HepG2 (cell line): ENCODE measurements at regions not wholly inside any gene's neighbourhood (a gene's known extent, or its start where the extent isn't known, plus 50 kb on each side); places are given as distances from the start of the nearest gene placed in this dataset.

Experiments
- ATAC-seq: fragments of 200-7000 bp; cut with Tn5 transposase; 3 replicates; pipeline ENCODE4 v1.9.1; 2020; ENCODE audit warnings: mild to moderate bottlenecking, moderate library complexity
- BruUV-seq: library from RNA; stranded (reverse); fragments of 400-500 nt; replicated peaks from 2 replicates; lab custom pipeline; 2021; lab: Mats Ljungman, UMichigan
- CTCF ChIA-PET: fragments of 300-600 bp; formaldehyde crosslinking; extraction: SDS; loops from one replicate; lab custom pipeline; 2021; ENCODE audit warnings: low total read pairs, inconsistent platforms, low intra/inter-chr PET ratio; lab: Yijun Ruan, JAX
- POLR2A ChIA-PET: fragments of 350-600 bp; sonication (Branson Sonifier 250); formaldehyde crosslinking; loops from one replicate; lab custom pipeline; 2020; ENCODE audit warnings: antibody characterized with exemption, inconsistent platforms; lab: Yijun Ruan, JAX
- DNase-seq: peaks from one replicate; pipeline ENCODE4 v3.0.0-alpha.2; 2015; ENCODE audit warnings: low spot score
- FAIRE-seq: peaks from 3 replicates; lab custom pipeline; 2011; peaks lifted over from hg19 to GRCh38; lab: Jason Lieb, UNC
- H2AFZ ChIP-seq: one replicate; pipeline ENCODE4 v1.6.1; 2011; ENCODE audit warnings: low read length, inconsistent platforms
- H3K27ac ChIP-seq: fragments of 300-600 bp; 3 replicates; pipeline ENCODE4 v1.8.0; 2011; ENCODE audit warnings: mixed run types, mild to moderate bottlenecking, mixed read lengths, low read length, inconsistent platforms; ENCODE audit not compliant: insufficient read depth; ENCODE audit errors: extremely low read length
- H3K27me3 ChIP-seq, 2 experiments: fragments of 200-600 bp in 1 of 2; 2 replicates in 1 of 2; 3 replicates in 1 of 2; pipeline versions ENCODE4 v1.6.0 to v1.8.0; 2011; ENCODE audit warnings: low read length in 2 of 2, mild to moderate bottlenecking in 2 of 2, moderate library complexity in 2 of 2, inconsistent platforms in 1 of 2; ENCODE audit not compliant: insufficient read depth in 2 of 2, control insufficient read depth in 1 of 2
- H3K36me3 ChIP-seq, 2 experiments: fragments of 200-600 bp in 1 of 2; replicated peaks in 1 of 2; 2 replicates in 1 of 2; 3 replicates in 1 of 2; pipeline versions ENCODE4 v1.5.1 to v1.8.0; 2011; ENCODE audit warnings: low read length in 2 of 2, inconsistent platforms in 1 of 2; ENCODE audit not compliant: insufficient read depth in 2 of 2, control insufficient read depth in 1 of 2
- H3K4me1 ChIP-seq: 2 replicates; pipeline ENCODE4 v1.5.1; 2012; ENCODE audit warnings: low read length, inconsistent platforms; ENCODE audit not compliant: insufficient read depth
- H3K4me2 ChIP-seq: 2 replicates; pipeline ENCODE4 v1.6.0; 2011; ENCODE audit warnings: low read depth, low read length, inconsistent platforms
- H3K4me3 ChIP-seq, 3 experiments: fragments of 200-600 bp in 1 of 3; sonication (generic), shearing (Covaris generic) in 1 of 3; replicated peaks in 1 of 3; 2 replicates each; pipeline ENCODE4 v1.5.1; 2011 to 2016; ENCODE audit warnings: low read length in 3 of 3, inconsistent platforms in 2 of 3, low read depth in 2 of 3, mild to moderate bottlenecking in 2 of 3, control low read depth in 1 of 3, mixed read lengths in 1 of 3; ENCODE audit not compliant: insufficient read depth in 1 of 3
- H3K79me2 ChIP-seq: one replicate; pipeline ENCODE4 v1.6.1; 2011; ENCODE audit warnings: low read length, inconsistent platforms; ENCODE audit not compliant: insufficient read depth
- H3K9ac ChIP-seq: 2 replicates; pipeline ENCODE4 v1.6.0; 2011; ENCODE audit warnings: mild to moderate bottlenecking, low read depth, low read length, inconsistent platforms; ENCODE audit not compliant: insufficient read depth
- H3K9me3 ChIP-seq: 2 replicates; pipeline ENCODE4 v1.5.1; 2012; ENCODE audit warnings: mild to moderate bottlenecking, low read length
- H4K20me1 ChIP-seq: 2 replicates; pipeline ENCODE4 v1.6.0; 2011; ENCODE audit warnings: inconsistent platforms, mild to moderate bottlenecking, low read length, moderate library complexity; ENCODE audit not compliant: insufficient read depth
- ARNT ChIP-seq: fragments of 450-650 bp; IDR thresholded peaks from 2 replicates; pipeline ENCODE4 v1.6.1; 2017
- NKX3-1 ChIP-seq: sonication (generic); formaldehyde crosslinking; IDR thresholded peaks from 2 replicates; pipeline ENCODE4 v1.5.0; 2020; ENCODE audit warnings: missing genetic modification reagents
- ZFP36 ChIP-seq: fragments of 150-350 bp; IDR thresholded peaks from 2 replicates; pipeline ENCODE4 v1.6.1; 2018; ENCODE audit warnings: borderline replicate concordance, low read length, low read depth; ENCODE audit not compliant: partially characterized antibody
- ZNF230 ChIP-seq: sonication (generic); formaldehyde crosslinking; IDR thresholded peaks from 2 replicates; pipeline ENCODE4 v1.4.0; 2020; ENCODE audit warnings: mild to moderate bottlenecking, missing genetic modification reagents
- ZNF530 ChIP-seq: sonication (generic); formaldehyde crosslinking; IDR thresholded peaks from 2 replicates; pipeline ENCODE4 v1.5.0; 2020; ENCODE audit warnings: low read depth, mild to moderate bottlenecking, missing genetic modification reagents
- ZNF879 ChIP-seq: sonication (generic); formaldehyde crosslinking; IDR thresholded peaks from 2 replicates; pipeline ENCODE4 v1.8.1; 2023; ENCODE audit warnings: missing genetic modification reagents
- WGBS: methylation state at CpG from one replicate; pipeline ENCODE4 v1.1.6; 2017; ENCODE audit warnings: low lambda C conversion rate; 5-methylcytosine and 5-hydroxymethylcytosine counted together
- in situ Hi-C: cut with HindIII; loops from 2 replicates; pipeline ENCODE4 v1.10.0; 2017; ENCODE audit warnings: low pct_unique_long_range_greater_than_20kb; ENCODE audit not compliant: extremely low pct_ligation_motif_present
- intact Hi-C: fragments of 100-400 bp; cut with micrococcal nuclease; formaldehyde crosslinking; loops from one replicate; pipeline ENCODE4 v1.10.0; 2022; ENCODE audit not compliant: unreplicated experiment
- TF ChIP-seq, protein P1 (sequence below), 2 experiments: sonication (generic) in 1 of 2; formaldehyde crosslinking in 1 of 2; IDR thresholded peaks; 2 replicates each; pipeline versions ENCODE4 v1.4.0 to v1.6.1; 2018 to 2020; ENCODE audit warnings: missing genetic modification reagents in 2 of 2, borderline replicate concordance in 1 of 2, low read depth in 1 of 2, mild to moderate bottlenecking in 1 of 2, missing biosample characterization in 1 of 2
- TF ChIP-seq, protein P2 (sequence below): sonication (generic); formaldehyde crosslinking; IDR thresholded peaks from 2 replicates; pipeline ENCODE4 v1.5.1; 2020; ENCODE audit warnings: mild to moderate bottlenecking, moderate library complexity, missing genetic modification reagents
- TF ChIP-seq, protein P3 (sequence below), 2 experiments: IDR thresholded peaks; 2 replicates each; pipeline ENCODE4 v1.6.1; 2011 to 2012; ENCODE audit warnings: low read length in 2 of 2, borderline replicate concordance in 1 of 2, low read depth in 1 of 2, mild to moderate bottlenecking in 1 of 2, moderate library complexity in 1 of 2
- TF ChIP-seq, protein P4 (sequence below): IDR thresholded peaks from 2 replicates; pipeline ENCODE4 v1.6.1; 2016; ENCODE audit warnings: low read depth
- TF ChIP-seq, protein P5 (sequence below): sonication (generic); formaldehyde crosslinking; IDR thresholded peaks from 2 replicates; pipeline ENCODE4 v1.9.0; 2021; ENCODE audit warnings: missing genetic modification reagents, mild to moderate bottlenecking, borderline replicate concordance

DNA sequence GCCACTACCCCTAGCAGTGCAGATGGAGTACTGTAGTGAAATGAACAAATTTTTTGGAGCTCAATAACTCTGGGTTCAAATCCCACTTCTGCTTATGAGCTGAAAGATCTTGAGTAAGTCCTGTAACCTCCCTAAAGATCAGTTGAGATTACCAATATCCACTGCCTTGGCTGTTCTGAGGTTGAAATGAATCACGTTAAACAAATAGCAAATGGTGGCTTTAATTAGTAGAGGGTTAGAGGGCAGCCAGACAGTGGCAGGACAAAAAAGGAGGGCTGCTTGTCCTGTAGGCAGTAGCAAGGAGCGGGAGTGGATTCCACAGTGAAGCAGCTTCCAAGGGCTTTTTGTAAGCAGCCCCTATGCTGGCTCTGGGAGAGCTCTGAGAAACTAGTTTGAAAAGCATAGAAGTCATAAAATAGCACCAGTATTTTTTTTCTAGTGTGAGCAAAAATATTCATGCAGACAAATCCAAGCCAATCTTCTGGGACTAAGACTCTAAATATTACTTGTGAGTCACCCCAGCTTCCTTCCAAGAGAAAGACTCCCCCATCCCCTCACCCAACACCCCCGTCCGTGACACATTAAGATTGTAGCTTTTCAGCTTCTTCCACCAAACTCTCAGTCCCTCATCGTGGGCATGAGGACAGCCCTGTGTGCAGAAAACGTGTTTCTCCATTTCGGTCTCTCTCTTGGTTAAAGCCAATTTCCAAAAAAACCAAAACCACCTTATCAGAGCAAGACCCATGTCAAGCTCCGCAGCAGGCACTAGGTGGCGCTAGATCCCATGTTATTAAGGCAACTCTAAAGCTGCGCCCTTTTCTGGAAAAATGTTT lies 123.5 kb upstream of the LGALSL start:
- Histone ChIP-seq H4K20me1 (no peaks in the 10 kb centered on the region), H3K9me3 (no peaks in the 10 kb centered on the region), H3K79me2 (no peaks in the 10 kb centered on the region), H2AFZ (no peak overlapping the region), H3K4me1 (no peaks in the 10 kb centered on the region), H3K27me3 (peaks cover 0 to 41% of the 10 kb centered on the region in 2 experiments; a peak in 3 of 5 replicates), H3K9ac (no peak overlapping the region), H3K4me3 (no peak overlapping the region), H3K36me3 (no peaks in the 10 kb centered on the region), H3K4me2 (no peak overlapping the region), H3K27ac (no peak overlapping the region)
- intact Hi-C loops, result loop anchor here (1.0 kb wide), 5 partner anchors 158 to 1243 kb away; no protein-coding TSS in a partner anchor
- BruUV-seq, result no TSS peak
- CTCF ChIA-PET, result interaction anchor here (0.8 to 4.9 kb wide), 7 partner anchors 157 to 543 kb away, joined by 3 to 86 read pairs (median 5); partner anchors contain the start of gene AFTPH
- peak; percentile 86 for ATAC-seq
- WGBS, result 7% methylated on average over 10 of the region's 10 CpGs
- DNase-seq, result peak; percentile 80
- POLR2A ChIA-PET, result interaction anchor here (0.8 to 1.2 kb wide), 2 partner anchors 18 to 193 kb away, joined by 3 to 4 read pairs; no protein-coding TSS in a partner anchor
- in situ Hi-C loops, result loop anchor here (5.0 to 10.0 kb wide), 5 partner anchors 157 to 1244 kb away; no protein-coding TSS in a partner anchor
- FAIRE-seq, result peak; percentile 98
- TF ChIP-seq, protein P1, sequence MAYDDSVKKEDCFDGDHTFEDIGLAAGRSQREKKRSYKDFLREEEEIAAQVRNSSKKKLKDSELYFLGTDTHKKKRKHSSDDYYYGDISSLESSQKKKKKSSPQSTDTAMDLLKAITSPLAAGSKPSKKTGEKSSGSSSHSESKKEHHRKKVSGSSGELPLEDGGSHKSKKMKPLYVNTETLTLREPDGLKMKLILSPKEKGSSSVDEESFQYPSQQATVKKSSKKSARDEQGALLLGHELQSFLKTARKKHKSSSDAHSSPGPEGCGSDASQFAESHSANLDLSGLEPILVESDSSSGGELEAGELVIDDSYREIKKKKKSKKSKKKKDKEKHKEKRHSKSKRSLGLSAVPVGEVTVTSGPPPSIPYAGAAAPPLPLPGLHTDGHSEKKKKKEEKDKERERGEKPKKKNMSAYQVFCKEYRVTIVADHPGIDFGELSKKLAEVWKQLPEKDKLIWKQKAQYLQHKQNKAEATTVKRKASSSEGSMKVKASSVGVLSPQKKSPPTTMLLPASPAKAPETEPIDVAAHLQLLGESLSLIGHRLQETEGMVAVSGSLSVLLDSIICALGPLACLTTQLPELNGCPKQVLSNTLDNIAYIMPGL (CRISPR knock-in tag; IDR thresholded peaks at IDR 0.05; ENCODE audit: borderline replicate concordance in 1 of 2, low read depth in 1 of 2), result no peak; a peak in 1 of 4 replicates
- TF ChIP-seq, protein P2, sequence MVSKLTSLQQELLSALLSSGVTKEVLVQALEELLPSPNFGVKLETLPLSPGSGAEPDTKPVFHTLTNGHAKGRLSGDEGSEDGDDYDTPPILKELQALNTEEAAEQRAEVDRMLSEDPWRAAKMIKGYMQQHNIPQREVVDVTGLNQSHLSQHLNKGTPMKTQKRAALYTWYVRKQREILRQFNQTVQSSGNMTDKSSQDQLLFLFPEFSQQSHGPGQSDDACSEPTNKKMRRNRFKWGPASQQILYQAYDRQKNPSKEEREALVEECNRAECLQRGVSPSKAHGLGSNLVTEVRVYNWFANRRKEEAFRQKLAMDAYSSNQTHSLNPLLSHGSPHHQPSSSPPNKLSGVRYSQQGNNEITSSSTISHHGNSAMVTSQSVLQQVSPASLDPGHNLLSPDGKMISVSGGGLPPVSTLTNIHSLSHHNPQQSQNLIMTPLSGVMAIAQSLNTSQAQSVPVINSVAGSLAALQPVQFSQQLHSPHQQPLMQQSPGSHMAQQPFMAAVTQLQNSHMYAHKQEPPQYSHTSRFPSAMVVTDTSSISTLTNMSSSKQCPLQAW (CRISPR knock-in tag), result peak; percentile 38; the same call in 1 of the 2 replicates
- TF ChIP-seq NKX3-1, result no peak
- TF ChIP-seq ZNF230 (CRISPR knock-in tag), result no peak
- TF ChIP-seq, protein P3, sequence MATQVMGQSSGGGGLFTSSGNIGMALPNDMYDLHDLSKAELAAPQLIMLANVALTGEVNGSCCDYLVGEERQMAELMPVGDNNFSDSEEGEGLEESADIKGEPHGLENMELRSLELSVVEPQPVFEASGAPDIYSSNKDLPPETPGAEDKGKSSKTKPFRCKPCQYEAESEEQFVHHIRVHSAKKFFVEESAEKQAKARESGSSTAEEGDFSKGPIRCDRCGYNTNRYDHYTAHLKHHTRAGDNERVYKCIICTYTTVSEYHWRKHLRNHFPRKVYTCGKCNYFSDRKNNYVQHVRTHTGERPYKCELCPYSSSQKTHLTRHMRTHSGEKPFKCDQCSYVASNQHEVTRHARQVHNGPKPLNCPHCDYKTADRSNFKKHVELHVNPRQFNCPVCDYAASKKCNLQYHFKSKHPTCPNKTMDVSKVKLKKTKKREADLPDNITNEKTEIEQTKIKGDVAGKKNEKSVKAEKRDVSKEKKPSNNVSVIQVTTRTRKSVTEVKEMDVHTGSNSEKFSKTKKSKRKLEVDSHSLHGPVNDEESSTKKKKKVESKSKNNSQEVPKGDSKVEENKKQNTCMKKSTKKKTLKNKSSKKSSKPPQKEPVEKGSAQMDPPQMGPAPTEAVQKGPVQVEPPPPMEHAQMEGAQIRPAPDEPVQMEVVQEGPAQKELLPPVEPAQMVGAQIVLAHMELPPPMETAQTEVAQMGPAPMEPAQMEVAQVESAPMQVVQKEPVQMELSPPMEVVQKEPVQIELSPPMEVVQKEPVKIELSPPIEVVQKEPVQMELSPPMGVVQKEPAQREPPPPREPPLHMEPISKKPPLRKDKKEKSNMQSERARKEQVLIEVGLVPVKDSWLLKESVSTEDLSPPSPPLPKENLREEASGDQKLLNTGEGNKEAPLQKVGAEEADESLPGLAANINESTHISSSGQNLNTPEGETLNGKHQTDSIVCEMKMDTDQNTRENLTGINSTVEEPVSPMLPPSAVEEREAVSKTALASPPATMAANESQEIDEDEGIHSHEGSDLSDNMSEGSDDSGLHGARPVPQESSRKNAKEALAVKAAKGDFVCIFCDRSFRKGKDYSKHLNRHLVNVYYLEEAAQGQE (IDR thresholded peaks at IDR 0.05; ENCODE audit: borderline replicate concordance in 1 of 2, low read depth in 1 of 2, low read length in 2 of 2), result no peak
- TF ChIP-seq, protein P4, sequence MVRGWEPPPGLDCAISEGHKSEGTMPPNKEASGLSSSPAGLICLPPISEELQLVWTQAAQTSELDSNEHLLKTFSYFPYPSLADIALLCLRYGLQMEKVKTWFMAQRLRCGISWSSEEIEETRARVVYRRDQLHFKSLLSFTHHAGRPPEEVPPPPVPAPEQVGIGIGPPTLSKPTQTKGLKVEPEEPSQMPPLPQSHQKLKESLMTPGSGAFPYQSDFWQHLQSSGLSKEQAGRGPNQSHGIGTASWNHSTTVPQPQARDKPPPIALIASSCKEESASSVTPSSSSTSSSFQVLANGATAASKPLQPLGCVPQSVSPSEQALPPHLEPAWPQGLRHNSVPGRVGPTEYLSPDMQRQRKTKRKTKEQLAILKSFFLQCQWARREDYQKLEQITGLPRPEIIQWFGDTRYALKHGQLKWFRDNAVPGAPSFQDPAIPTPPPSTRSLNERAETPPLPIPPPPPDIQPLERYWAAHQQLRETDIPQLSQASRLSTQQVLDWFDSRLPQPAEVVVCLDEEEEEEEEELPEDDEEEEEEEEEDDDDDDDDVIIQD (CRISPR knock-in tag), result 0 out of 2 replicates have a peak, but pooled peaks have one; percentile 22
- TF ChIP-seq, protein P5, sequence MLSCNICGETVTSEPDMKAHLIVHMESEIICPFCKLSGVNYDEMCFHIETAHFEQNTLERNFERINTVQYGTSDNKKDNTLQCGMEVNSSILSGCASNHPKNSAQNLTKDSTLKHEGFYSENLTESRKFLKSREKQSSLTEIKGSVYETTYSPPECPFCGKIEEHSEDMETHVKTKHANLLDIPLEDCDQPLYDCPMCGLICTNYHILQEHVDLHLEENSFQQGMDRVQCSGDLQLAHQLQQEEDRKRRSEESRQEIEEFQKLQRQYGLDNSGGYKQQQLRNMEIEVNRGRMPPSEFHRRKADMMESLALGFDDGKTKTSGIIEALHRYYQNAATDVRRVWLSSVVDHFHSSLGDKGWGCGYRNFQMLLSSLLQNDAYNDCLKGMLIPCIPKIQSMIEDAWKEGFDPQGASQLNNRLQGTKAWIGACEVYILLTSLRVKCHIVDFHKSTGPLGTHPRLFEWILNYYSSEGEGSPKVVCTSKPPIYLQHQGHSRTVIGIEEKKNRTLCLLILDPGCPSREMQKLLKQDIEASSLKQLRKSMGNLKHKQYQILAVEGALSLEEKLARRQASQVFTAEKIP (CRISPR knock-in tag), result no peak
- no peak for TF ChIP-seq ZNF879 (CRISPR knock-in tag)
- no peak for TF ChIP-seq ZNF530 (CRISPR knock-in tag)
- no peak for TF ChIP-seq ARNT
- TF ChIP-seq ZFP36, result peak; percentile 22
